A673 (cell line): ENCODE measurements at regions not wholly inside any gene's neighbourhood (a gene's known extent, or its start where the extent isn't known, plus 50 kb on each side); places are given as distances from the start of the nearest gene placed in this dataset.

Source experiments
- BruUV-seq: library from RNA; stranded (reverse); fragments of 400-500 nt; replicated peaks from 2 replicates; lab custom pipeline; 2021; lab: Mats Ljungman, UMichigan
- CTCF ChIA-PET: fragments of 300-600 bp; sonication (Branson Sonifier 250); formaldehyde crosslinking; loops from one replicate; lab custom pipeline; 2022; ENCODE audit warnings: antibody characterized with exemption; lab: Charles Lee
- POLR2A ChIA-PET: fragments of 300-600 bp; sonication (Branson Sonifier 250); formaldehyde crosslinking; loops from one replicate; lab custom pipeline; 2022; ENCODE audit warnings: antibody characterized with exemption; ENCODE audit not compliant: low non-redundant PET; lab: Charles Lee
- DNase-seq: peaks from one replicate; pipeline ENCODE4 v3.0.0-alpha.2; 2015; ENCODE audit warnings: low spot score
- H3K27ac ChIP-seq: fragments of 200-600 bp; sonication (generic); 2 replicates; pipeline ENCODE4 v1.5.1; 2016; ENCODE audit warnings: mixed run types, low read depth, mild to moderate bottlenecking, mixed read lengths, antibody characterized with exemption, low read length; ENCODE audit not compliant: poor library complexity, severe bottlenecking
- H3K27me3 ChIP-seq: fragments of 200-600 bp; sonication (generic); replicated peaks from 2 replicates; pipeline ENCODE4 v1.6.1; 2017; ENCODE audit warnings: mixed run types, low read depth, mild to moderate bottlenecking, mixed read lengths, antibody characterized with exemption, low read length; ENCODE audit not compliant: insufficient read depth, poor library complexity
- H3K36me3 ChIP-seq: fragments of 200-600 bp; sonication (generic); 2 replicates; pipeline ENCODE4 v1.6.1; 2016; ENCODE audit warnings: mixed run types, mild to moderate bottlenecking, mixed read lengths, antibody characterized with exemption, low read length; ENCODE audit not compliant: insufficient read depth, poor library complexity, severe bottlenecking
- H3K4me1 ChIP-seq: fragments of 200-600 bp; sonication (generic); 2 replicates; pipeline ENCODE4 v1.6.1; 2017; ENCODE audit warnings: mixed run types, mild to moderate bottlenecking, mixed read lengths, antibody characterized with exemption, low read length; ENCODE audit not compliant: insufficient read depth, poor library complexity, severe bottlenecking
- H3K4me3 ChIP-seq: fragments of 200-600 bp; sonication (generic); 2 replicates; pipeline ENCODE4 v1.5.1; 2016; ENCODE audit warnings: low read depth, mixed run types, mild to moderate bottlenecking, mixed read lengths, low read length; ENCODE audit not compliant: poor library complexity, severe bottlenecking
- H3K9me3 ChIP-seq: fragments of 200-600 bp; sonication (generic); 2 replicates; pipeline ENCODE4 v1.6.1; 2016; ENCODE audit warnings: mixed run types, low read depth, mild to moderate bottlenecking, mixed read lengths, antibody characterized with exemption, low read length; ENCODE audit not compliant: poor library complexity, severe bottlenecking
- CTCF ChIP-seq: fragments of 300-800, 200-600 bp; sonication (generic); conservative IDR thresholded peaks from 2 replicates; pipeline ENCODE4 v1.5.1; 2017; ENCODE audit warnings: low read depth, mild to moderate bottlenecking, antibody characterized with exemption, low read length, moderate library complexity, mixed read lengths
- EZH2 ChIP-seq: fragments of 200-600 bp; sonication (generic); IDR thresholded peaks from 2 replicates; pipeline ENCODE4 v1.6.1; 2017; ENCODE audit warnings: borderline replicate concordance, low read depth, mild to moderate bottlenecking, mixed read lengths, antibody characterized with exemption, low read length; ENCODE audit not compliant: poor library complexity, severe bottlenecking
- intact Hi-C: fragments of 100-400 bp; cut with micrococcal nuclease; formaldehyde crosslinking; loops from one replicate; pipeline ENCODE4 v1.10.0; 2022; ENCODE audit not compliant: unreplicated experiment

GRCh38 chr9:75788006-75788634, 102.4 kb upstream of the PCSK5 start:
- H3K4me3 ChIP-seq = no peak overlapping the region
- TF ChIP-seq CTCF = no peak
- no peak for TF ChIP-seq EZH2
- no peaks in the 10 kb centered on the region for H3K4me1 ChIP-seq
- no peak overlapping the region for H3K27ac ChIP-seq
- no peak for DNase-seq
- intact Hi-C loops = no loop called here
- H3K9me3 ChIP-seq = peaks cover 8% of the 10 kb centered on the region
- POLR2A ChIA-PET = no interaction called here
- no TSS peak for BruUV-seq
- H3K36me3 ChIP-seq = no peaks in the 10 kb centered on the region
- CTCF ChIA-PET = no interaction called here
- H3K27me3 ChIP-seq = no peaks in the 10 kb centered on the region

GRCh38 chr9:75797085-75797580, 93.3 kb upstream of the PCSK5 start:
- no peak overlapping the region for H3K4me3 ChIP-seq
- no peaks in the 10 kb centered on the region for H3K4me1 ChIP-seq
- no peak for DNase-seq
- H3K9me3 ChIP-seq = peaks cover 5% of the 10 kb centered on the region
- intact Hi-C loops = no loop called here
- no peak for TF ChIP-seq EZH2
- no peak for TF ChIP-seq CTCF
- H3K27ac ChIP-seq = no peak overlapping the region
- POLR2A ChIA-PET = no interaction called here
- BruUV-seq = no TSS peak
- no peaks in the 10 kb centered on the region for H3K27me3 ChIP-seq
- no peaks in the 10 kb centered on the region for H3K36me3 ChIP-seq
- CTCF ChIA-PET = no interaction called here

- intact Hi-C loops = no loop called here
- no peak overlapping the region for H3K4me3 ChIP-seq
- no peaks in the 10 kb centered on the region for H3K36me3 ChIP-seq
- no TSS peak for BruUV-seq
- H3K9me3 ChIP-seq = no peaks in the 10 kb centered on the region
- no peak for DNase-seq
- H3K27ac ChIP-seq = no peak overlapping the region
- H3K27me3 ChIP-seq = no peaks in the 10 kb centered on the region
- CTCF ChIA-PET = no interaction called here
- POLR2A ChIA-PET = interaction anchor here (0.5 kb wide), 1 partner anchor 131 kb away, joined by 14 read pairs; no protein-coding TSS in a partner anchor
- TF ChIP-seq CTCF = no peak
- H3K4me1 ChIP-seq = no peaks in the 10 kb centered on the region
Measured at GRCh38 chr9:75798505-75798904, 92.0 kb upstream of the PCSK5 start.
